B cell (primary cell): ENCODE measurements at regions not wholly inside any gene's neighbourhood (a gene's known extent, or its start where the extent isn't known, plus 50 kb on each side); places are given as distances from the start of the nearest gene placed in this dataset.

Source experiments
- ATAC-seq: fragments of 200-7000 bp; cut with Tn5 transposase; one replicate; pipeline ENCODE4 v1.10.0; 2021; ENCODE audit warnings: low read depth, mild to moderate bottlenecking, moderate number of reproducible peaks, moderate library complexity
- CTCF ChIA-PET: fragments of 350-600 bp; sonication (Branson Sonifier 250); formaldehyde crosslinking; loops from one replicate; lab custom pipeline; 2021; ENCODE audit warnings: antibody characterized with exemption, inconsistent platforms; lab: Charles Lee
- POLR2A ChIA-PET: fragments of 350-600 bp; sonication (Branson Sonifier 250); formaldehyde crosslinking; loops from one replicate; lab custom pipeline; 2021; ENCODE audit warnings: antibody characterized with exemption; lab: Charles Lee
- DNase-seq: peaks from one replicate; pipeline ENCODE4 v3.0.0; 2013
- H2AFZ ChIP-seq: 2 replicates; pipeline ENCODE4 v1.6.1; 2012; ENCODE audit warnings: mild to moderate bottlenecking, low read depth, low read length; ENCODE audit not compliant: insufficient read depth, poor library complexity, severe bottlenecking
- H3K27ac ChIP-seq, 2 donors: 1 replicate in 1 of 2; 2 replicates in 1 of 2; pipeline ENCODE4 v1.5.1; 2012 to 2013; ENCODE audit warnings: low read length in 2 of 2, mild to moderate bottlenecking in 2 of 2, moderate library complexity in 1 of 2
- H3K27me3 ChIP-seq, 4 experiments: fragments of 200-600 bp in 1 of 4; sonication (generic) in 1 of 4; replicated peaks in 1 of 4; 1 replicate in 2 of 4; 2 replicates in 2 of 4; pipeline versions ENCODE4 v1.6.1 to v1.7.0; 2013 to 2016; ENCODE audit warnings: low read length in 3 of 4, mild to moderate bottlenecking in 2 of 4, mixed read lengths in 1 of 4, moderate library complexity in 1 of 4; ENCODE audit not compliant: insufficient read depth in 4 of 4, control insufficient read depth in 3 of 4; ENCODE audit errors: control extremely low read depth in 1 of 4
- H3K36me3 ChIP-seq, 2 experiments: replicated peaks in 1 of 2; 1 replicate in 1 of 2; 2 replicates in 1 of 2; pipeline versions ENCODE4 v1.6.1 to v1.7.1; 2013; ENCODE audit warnings: low read length in 1 of 2; ENCODE audit not compliant: insufficient read depth in 2 of 2, control insufficient read depth in 1 of 2; ENCODE audit errors: control extremely low read depth in 1 of 2, extremely low read depth in 1 of 2
- H3K4me1 ChIP-seq, 2 donors: fragments of 200-600 bp in 1 of 2; sonication (generic) in 1 of 2; 1 replicate in 1 of 2; 2 replicates in 1 of 2; pipeline versions ENCODE4 v1.5.1 to v1.6.1; 2013 to 2017; ENCODE audit warnings: low read length in 2 of 2; ENCODE audit not compliant: control insufficient read depth in 2 of 2, insufficient read depth in 2 of 2
- H3K4me2 ChIP-seq: replicated peaks from 2 replicates; pipeline ENCODE3; 2012; ENCODE audit warnings: mild to moderate bottlenecking, low read depth, low read length; ENCODE audit not compliant: poor library complexity, severe bottlenecking
- H3K4me3 ChIP-seq, 5 experiments: fragments of 200-600 bp in 1 of 5; sonication (generic) in 1 of 5; 1 replicate in 3 of 5; 2 replicates in 2 of 5; pipeline versions ENCODE4 v1.5.1 to v1.7.0; 2011 to 2016; ENCODE audit warnings: low read length in 4 of 5, mild to moderate bottlenecking in 4 of 5, low read depth in 2 of 5, control low read depth in 1 of 5, moderate library complexity in 1 of 5; ENCODE audit not compliant: insufficient read depth in 1 of 5; ENCODE audit errors: control extremely low read depth in 1 of 5, extremely low read depth in 1 of 5
- H3K79me2 ChIP-seq: fragments of 200-600 bp; sonication (generic); one replicate; pipeline ENCODE4 v1.6.0; 2016; ENCODE audit warnings: low read length; ENCODE audit not compliant: control insufficient read depth, insufficient read depth
- H3K9ac ChIP-seq: fragments of 200-600 bp; sonication (generic); 2 replicates; pipeline ENCODE4 v1.6.1; 2017; ENCODE audit warnings: mild to moderate bottlenecking, low read length, moderate library complexity
- H3K9me3 ChIP-seq, 3 donors: one replicate each; pipeline versions ENCODE4 v1.6.1 to v1.7.1; 2013; ENCODE audit warnings: low read length in 2 of 3; ENCODE audit not compliant: control insufficient read depth in 2 of 3, insufficient read depth in 1 of 3; ENCODE audit errors: control extremely low read depth in 1 of 3
- H4K20me1 ChIP-seq: 2 replicates; pipeline ENCODE4 v1.6.0; 2012; ENCODE audit warnings: mild to moderate bottlenecking, low read length; ENCODE audit not compliant: insufficient read depth, control insufficient read depth, poor library complexity, severe bottlenecking
- H3K27ac Mint-ChIP-seq: one replicate; pipeline ENCODE4 v1.8.0; 2021; ENCODE audit warnings: mixed read lengths
- H3K27me3 Mint-ChIP-seq: one replicate; pipeline ENCODE4 v1.8.0; 2021; ENCODE audit warnings: mixed read lengths
- H3K4me1 Mint-ChIP-seq: one replicate; pipeline ENCODE4 v1.8.0; 2021; ENCODE audit warnings: mixed read lengths
- H3K4me3 Mint-ChIP-seq: one replicate; pipeline ENCODE4 v1.8.0; 2021; ENCODE audit warnings: mixed read lengths
- H3K9me3 Mint-ChIP-seq: one replicate; pipeline ENCODE4 v1.8.0; 2022; ENCODE audit warnings: mixed read lengths; ENCODE audit not compliant: insufficient read depth
- CTCF ChIP-seq: fragments of 200-600 bp; IDR thresholded peaks from one replicate; pipeline ENCODE4 v1.8.0; 2022; ENCODE audit warnings: antibody characterized with exemption, mild to moderate bottlenecking
- EZH2 ChIP-seq: IDR thresholded peaks from 2 replicates; pipeline ENCODE4 v1.6.1; 2012; ENCODE audit warnings: borderline replicate concordance, low read depth, mild to moderate bottlenecking, moderate library complexity, low read length; ENCODE audit not compliant: insufficient read depth, poor library complexity, severe bottlenecking
- WGBS: methylation state at CpG from one replicate; pipeline ENCODE4 v1.1.5; 2013; ENCODE audit warnings: missing lambda C conversion rate; ENCODE audit not compliant: insufficient coverage; 5-methylcytosine and 5-hydroxymethylcytosine counted together
- intact Hi-C: fragments of 100-400 bp; cut with micrococcal nuclease; formaldehyde crosslinking; loops from one replicate; pipeline ENCODE4 v1.10.0; 2022

GRCh38 chr6:140433072-140433471 lies 1058.6 kb upstream of the CITED2 start:
- Histone ChIP-seq H3K36me3 (no peaks in the 10 kb centered on the region), H3K4me1 (no peaks in the 10 kb centered on the region), H3K9ac (no peak overlapping the region), H3K27ac (no peak overlapping the region), H2AFZ (no peak overlapping the region), H3K4me2 (no peak overlapping the region), H3K27me3 (no peaks in the 10 kb centered on the region), H3K9me3 (peaks cover 0 to 7% (median 0%) of the 10 kb centered on the region in 3 donors), H3K4me3 (no peak overlapping the region), H3K79me2 (no peaks in the 10 kb centered on the region), H4K20me1 (no peaks in the 10 kb centered on the region)
- peaks cover 7% of the 10 kb centered on the region for H3K9me3 Mint-ChIP-seq
- TF ChIP-seq CTCF (no peak), EZH2 (no peak)
- ChIA-PET POLR2A (no interaction called here), CTCF (no interaction called here)
- no peaks in the 10 kb centered on the region for H3K27me3 Mint-ChIP-seq
- ATAC-seq (no peak), DNase-seq (no peak)
- 92% methylated on average over 2 of the region's 4 CpGs for WGBS
- no peak overlapping the region for H3K27ac Mint-ChIP-seq
- H3K4me1 Mint-ChIP-seq: no peaks in the 10 kb centered on the region
- H3K4me3 Mint-ChIP-seq: no peak overlapping the region
- intact Hi-C loops: no loop called here

GRCh38 chr6:140427842-140428241 lies 1053.4 kb upstream of the CITED2 start:
- ATAC-seq: no peak
- Histone ChIP-seq H3K27me3 (no peaks in the 10 kb centered on the region), H3K27ac (no peak overlapping the region), H2AFZ (no peak overlapping the region), H3K9ac (no peak overlapping the region), H3K4me2 (no peak overlapping the region), H3K36me3 (no peaks in the 10 kb centered on the region), H3K9me3 (no peaks in the 10 kb centered on the region), H3K4me1 (no peaks in the 10 kb centered on the region), H3K79me2 (no peaks in the 10 kb centered on the region), H4K20me1 (no peaks in the 10 kb centered on the region), H3K4me3 (no peak overlapping the region)
- WGBS: 71% methylated on average over 2 of the region's 2 CpGs
- intact Hi-C loops: no loop called here
- H3K27ac Mint-ChIP-seq: no peak overlapping the region
- ChIA-PET CTCF (no interaction called here), POLR2A (no interaction called here)
- no peak overlapping the region for H3K4me3 Mint-ChIP-seq
- no peaks in the 10 kb centered on the region for H3K27me3 Mint-ChIP-seq
- peak; percentile 2 for DNase-seq
- no peaks in the 10 kb centered on the region for H3K4me1 Mint-ChIP-seq
- TF ChIP-seq EZH2 (no peak), CTCF (no peak)
- peaks cover 4% of the 10 kb centered on the region for H3K9me3 Mint-ChIP-seq
